NCI-H1092 (cell line): ENCODE measurements at regions not wholly inside any gene's neighbourhood (a gene's known extent, or its start where the extent isn't known, plus 50 kb on each side); places are given as distances from the start of the nearest gene placed in this dataset.

Experiments used
- DNase-seq: peaks from one replicate; lab custom pipeline; 2025; lab: John Stamatoyannopoulos, UW

GRCh38 chr3:162810776-162811175 is 1314.2 kb downstream of the OTOL1 start:
- no peak for DNase-seq

GRCh38 chr3:162842549-162843216 is 1346.1 kb downstream of the OTOL1 start:
- DNase-seq: no peak

DNA sequence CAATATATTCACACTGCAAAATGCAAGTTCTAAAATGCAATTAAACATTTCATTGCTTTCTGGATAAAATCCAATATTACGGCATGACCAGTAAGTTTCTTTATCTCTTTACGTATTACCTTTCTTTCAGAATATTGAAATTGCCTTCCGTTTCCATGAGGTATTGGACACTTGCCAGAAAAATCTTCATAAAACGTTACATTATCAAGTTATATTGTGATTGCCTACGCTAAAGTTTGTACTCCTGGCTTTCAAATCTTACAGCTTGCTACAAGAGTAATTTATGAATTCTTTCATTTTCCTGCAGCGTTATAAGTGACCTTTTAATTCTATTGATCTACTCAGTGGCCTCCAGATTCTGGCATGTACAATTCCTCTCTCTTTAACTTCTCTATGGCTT is 1349.3 kb downstream of the OTOL1 start:
- no peak for DNase-seq

DNA sequence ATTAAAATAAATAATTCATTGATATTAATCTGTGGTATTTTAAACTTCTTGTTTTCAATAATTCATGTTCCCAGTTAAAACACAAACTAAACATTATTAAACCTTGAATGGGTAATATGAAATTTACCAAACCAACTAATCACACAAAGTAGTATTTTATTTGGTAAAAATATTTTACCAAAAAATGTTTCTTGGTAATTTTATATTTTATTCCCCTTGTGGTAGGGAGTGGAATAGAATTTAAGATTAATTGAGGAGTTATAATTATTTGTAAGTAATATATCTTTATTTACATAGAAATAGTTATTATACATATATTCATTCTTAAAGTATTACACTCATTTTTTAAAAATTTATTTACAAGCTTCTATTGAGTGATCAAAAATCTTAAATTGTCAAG is 1350.9 kb downstream of the OTOL1 start:
- no peak for DNase-seq

DNA sequence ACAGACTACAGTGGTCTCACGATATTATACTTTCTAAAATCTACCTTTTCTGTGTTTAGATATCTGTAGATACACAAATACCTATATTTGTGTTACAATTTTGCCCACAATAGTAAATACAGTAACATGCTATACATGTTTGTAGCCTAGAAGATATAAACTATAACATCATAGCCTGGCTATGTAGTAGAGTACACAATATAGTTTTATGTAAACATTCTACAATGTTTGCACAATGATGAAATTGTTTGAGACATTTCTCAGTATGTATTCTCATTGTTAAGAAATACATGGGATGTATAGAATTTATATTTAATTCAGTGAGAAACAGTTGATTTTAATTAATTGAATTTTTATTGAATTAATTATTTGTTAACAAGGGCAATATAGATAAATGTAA is 1367.0 kb downstream of the OTOL1 start:
- DNase-seq: no peak

DNA sequence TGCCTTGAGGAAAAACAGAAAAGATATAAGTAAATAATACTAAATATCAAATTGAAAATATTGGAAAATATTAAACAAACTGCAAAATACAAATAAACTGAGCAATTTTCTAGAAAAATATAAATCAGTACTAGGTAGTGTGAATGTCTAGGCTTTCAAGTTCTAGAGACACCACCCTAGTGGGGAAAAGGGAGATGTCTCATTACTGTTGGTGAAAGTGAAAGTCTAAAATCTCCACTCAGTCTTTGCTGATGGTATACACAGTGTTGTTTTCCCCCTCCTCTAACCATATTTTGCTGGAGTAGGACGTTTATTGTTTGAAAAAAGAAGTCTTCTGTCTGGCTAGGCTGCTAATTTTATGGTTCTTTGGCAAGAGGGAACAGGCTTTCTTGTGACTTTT is 1368.9 kb downstream of the OTOL1 start:
- no peak for DNase-seq

GRCh38 chr3:162879021-162879562 is 1382.5 kb downstream of the OTOL1 start:
- no peak for DNase-seq

DNA sequence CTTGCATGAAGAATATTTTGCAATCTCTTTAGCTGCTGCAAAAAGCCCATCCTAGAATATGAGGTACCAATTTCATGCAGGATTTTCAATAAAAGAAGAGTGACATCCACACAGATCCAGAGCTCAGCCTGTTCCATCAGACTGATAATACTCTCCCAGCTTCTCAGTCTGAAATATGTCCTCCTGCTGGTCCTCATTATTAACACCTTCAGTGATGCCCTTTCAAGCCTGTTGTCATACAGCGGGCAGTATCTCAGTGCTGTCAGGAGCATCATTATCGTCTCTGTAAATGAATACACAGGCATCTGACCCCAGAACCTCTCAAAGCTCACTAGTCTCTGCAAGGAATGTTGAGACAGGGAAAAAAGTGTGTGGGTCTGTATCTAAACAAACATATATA is 1387.8 kb downstream of the OTOL1 start:
- no peak for DNase-seq

DNA sequence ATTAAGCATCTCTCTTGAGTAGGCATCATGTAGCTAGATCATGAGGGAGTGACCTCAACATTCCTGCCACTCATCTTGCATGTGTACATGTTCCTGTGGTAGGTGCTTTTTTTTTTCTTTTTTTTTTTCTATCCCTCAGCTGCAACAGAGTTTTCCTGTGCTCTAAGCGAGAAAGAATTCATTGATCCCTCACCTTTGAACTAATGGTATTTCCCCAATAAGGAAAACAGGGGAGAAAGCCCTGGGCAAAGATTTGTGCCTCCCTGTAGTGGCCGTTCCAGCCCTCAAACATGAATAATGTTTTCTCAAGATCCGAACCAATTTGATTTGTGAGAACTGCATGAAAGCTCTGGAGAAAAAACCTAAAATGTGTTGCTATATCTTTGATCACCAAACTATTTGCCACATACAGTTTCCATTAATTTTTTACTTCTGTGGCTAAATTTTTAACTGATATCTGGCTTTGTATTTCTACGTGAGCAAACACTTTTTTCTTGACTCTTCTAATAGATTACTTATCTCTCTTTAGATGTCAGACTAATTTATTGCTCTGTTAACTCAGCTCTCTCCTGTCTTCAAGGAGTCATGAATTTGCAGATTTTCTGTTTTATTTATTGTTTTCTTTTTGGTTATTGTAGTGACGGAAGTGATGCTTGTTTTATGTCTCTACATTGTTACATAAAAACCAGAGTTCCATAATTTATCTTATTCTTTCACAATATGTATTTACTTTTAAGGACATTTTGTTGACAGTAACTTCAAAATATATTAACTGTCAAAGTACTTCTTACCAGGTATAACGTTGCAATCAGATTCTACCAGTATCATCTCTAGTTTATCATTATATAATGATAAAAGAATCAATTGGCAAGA is 1396.5 kb downstream of the OTOL1 start:
- no peak for DNase-seq

GRCh38 chr3:162897291-162897690 is 1400.7 kb downstream of the OTOL1 start:
- DNase-seq: no peak

- no peak for DNase-seq
Observed at GRCh38 chr3:162932503-162932902, 1435.9 kb downstream of the OTOL1 start.

- DNase-seq: no peak
Observed at GRCh38 chr3:162933656-162934055, 1437.0 kb downstream of the OTOL1 start.

GRCh38 chr3:162936706-162937105 is 1440.1 kb downstream of the OTOL1 start:
- DNase-seq: no peak

DNA sequence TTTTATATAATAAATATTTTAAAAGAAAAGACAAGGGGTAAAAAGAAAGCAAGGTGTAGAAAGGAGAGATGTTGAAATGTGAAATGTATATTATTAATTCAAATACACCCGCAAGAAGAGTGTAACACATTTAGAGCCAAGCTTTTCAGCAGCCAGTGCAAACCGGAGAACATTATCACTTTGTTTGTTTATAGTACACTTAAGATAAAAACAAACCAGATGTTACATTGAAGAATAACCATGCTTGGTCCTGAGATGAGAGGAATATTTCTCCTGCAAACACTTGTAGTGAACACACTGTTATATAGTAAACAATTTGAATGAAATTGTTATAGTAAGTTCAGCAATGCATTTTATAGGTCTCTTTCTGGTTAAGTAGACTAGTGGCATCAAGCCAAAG is 1441.5 kb downstream of the OTOL1 start:
- DNase-seq: peak; percentile 58

DNA sequence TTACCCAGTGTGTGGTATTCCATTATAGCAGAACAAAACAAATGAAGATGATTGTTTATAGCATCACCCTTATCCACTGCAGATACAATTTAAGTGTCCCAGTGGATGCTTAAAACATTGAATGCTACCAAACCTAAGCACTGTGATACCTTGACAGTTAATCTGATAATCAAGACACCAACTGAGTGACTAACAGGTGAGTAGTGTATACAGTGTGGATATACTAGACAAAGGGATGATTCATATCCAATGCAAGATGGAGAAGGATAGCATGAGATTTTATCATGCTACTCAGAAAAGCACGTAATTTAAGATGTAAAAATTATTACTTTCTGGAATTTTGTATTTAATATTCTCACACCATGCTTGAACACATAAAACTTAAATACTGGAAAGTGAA is 1449.0 kb downstream of the OTOL1 start:
- no peak for DNase-seq

DNA sequence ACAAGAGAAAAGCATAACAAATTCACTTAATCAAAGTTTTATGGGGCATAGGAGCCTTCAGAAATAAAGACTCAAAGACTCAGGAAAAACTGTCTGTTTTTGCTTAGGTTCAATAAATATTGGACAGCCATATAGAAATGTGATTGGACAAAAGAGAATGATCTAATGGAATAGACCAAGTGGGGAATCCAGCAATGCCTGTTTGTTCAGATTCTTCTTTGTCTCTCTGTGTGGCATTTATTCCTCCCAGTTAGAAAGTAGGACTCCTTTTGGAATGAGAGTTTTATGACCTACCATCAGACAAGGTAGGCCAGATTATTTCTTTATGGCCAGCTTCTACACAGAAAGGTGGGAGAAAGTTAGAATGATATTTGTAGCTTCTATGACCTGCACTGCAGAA is 1460.1 kb downstream of the OTOL1 start:
- no peak for DNase-seq

- no peak for DNase-seq
Observed at GRCh38 chr3:162960269-162960668, 1463.7 kb downstream of the OTOL1 start.

DNA sequence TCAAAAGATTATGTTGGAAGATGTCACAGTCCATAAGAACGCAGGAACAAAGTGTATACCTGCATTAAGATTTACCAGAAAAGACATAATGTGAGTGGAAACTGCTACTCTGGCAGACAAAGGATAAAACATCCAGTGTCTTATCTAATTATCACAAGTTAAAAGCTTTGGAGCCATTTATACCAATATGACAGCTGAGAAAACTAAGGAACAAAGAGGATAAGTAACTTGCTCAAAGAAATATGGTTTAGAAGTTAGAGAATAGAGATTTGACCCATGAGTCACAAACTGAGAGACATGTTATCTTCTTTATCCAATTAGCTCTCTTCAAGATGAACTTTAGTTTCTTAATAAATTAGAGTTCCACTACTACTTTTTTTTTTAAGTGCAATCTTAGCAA is 1473.7 kb downstream of the OTOL1 start:
- no peak for DNase-seq

DNA sequence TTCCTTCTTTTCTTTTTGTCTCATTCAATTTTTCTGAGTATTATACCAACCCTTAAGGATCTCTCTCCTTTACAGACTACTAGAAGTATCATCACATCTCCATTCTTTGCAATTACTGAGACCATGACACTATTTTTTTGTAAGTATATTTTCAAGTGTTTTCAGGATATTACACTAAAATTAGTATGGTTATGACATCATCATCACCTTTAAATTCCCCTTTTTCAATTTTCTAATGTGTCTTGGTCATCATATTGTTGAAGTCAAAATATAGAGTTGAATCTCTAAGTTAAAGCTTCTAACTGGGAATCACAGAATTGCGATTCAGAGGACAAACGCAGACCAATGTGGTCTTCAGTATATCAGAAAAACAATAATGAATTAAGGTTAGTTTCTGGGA is 1475.1 kb downstream of the OTOL1 start:
- no peak for DNase-seq

DNA sequence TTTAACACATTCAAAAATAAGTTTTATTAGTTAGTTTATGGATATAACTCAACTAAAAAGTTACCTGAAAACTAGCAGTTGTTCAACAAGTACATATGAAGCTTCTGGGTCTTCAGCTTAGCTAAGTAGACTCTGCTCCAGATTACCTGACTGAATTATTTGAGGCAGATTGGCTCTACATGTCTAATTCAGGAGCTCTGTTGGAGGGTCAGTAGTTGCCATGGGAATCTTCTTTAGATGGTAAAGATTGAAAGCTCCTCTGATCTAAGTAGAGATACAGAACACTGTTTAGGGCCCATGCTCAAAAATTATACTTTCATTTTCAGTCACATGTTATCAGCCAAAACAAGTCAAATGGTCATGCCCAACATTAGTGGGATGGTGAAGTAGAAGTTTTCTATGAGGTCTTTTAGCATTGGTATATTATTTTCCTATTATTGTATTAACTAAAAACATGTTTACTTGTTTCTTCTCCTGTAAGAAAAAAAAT is 1476.9 kb downstream of the OTOL1 start:
- DNase-seq: no peak

GRCh38 chr3:162978136-162978535 is 1481.5 kb downstream of the OTOL1 start:
- DNase-seq: no peak

DNA sequence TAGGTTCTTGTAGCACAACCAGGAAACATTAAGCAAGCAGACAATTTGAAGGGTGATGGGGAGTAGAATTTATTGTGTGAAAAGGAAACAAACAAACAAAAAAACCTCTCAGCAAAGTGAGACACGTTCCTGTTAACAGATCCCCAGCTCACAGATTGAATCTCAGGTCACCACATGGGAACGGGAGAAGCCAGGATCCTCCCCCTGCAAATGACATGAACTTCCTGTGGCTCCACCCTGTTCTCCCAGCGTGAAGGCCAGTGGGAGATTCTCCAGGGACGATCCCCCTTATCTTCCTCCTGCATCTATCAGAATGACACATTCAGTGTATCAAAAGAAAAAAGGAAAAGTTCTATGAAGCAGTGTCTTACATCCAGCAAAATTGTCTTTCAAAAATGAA is 1488.1 kb downstream of the OTOL1 start:
- no peak for DNase-seq
